GM12892 (cell line): ENCODE measurements at regions not wholly inside any gene's neighbourhood (a gene's known extent, or its start where the extent isn't known, plus 50 kb on each side); places are given as distances from the start of the nearest gene placed in this dataset.

Experiments
- POLR2A ChIP-seq: IDR thresholded peaks from 2 replicates; pipeline ENCODE4 v1.6.1; 2011; ENCODE audit warnings: low read depth, low read length, control low read depth
- POLR2AphosphoS5 ChIP-seq: IDR thresholded peaks from 2 replicates; pipeline ENCODE4 v1.6.1; 2011; ENCODE audit warnings: low read depth, low read length, control low read depth
- TAF1 ChIP-seq: IDR thresholded peaks from 2 replicates; pipeline ENCODE4 v1.6.1; 2011; ENCODE audit warnings: low read depth, mild to moderate bottlenecking, control low read depth, low read length, borderline replicate concordance

GRCh38 chr6:47380251-47380650 lies 70.5 kb upstream of the TNFRSF21 start:
- no peak for TF ChIP-seq TAF1
- no peak for TF ChIP-seq POLR2AphosphoS5
- TF ChIP-seq POLR2A: no peak
